HEK293 (cell line): ENCODE measurements at regions not wholly inside any gene's neighbourhood (a gene's known extent, or its start where the extent isn't known, plus 50 kb on each side); places are given as distances from the start of the nearest gene placed in this dataset.

Source experiments
- CTCF ChIA-PET: fragments of 350-600 bp; formaldehyde crosslinking; extraction: SDS; loops from one replicate; lab custom pipeline; 2021; ENCODE audit warnings: antibody characterized with exemption; lab: Yijun Ruan, JAX
- POLR2A ChIA-PET: fragments of 300-600 bp; formaldehyde crosslinking; extraction: SDS; loops from one replicate; lab custom pipeline; 2020; ENCODE audit warnings: antibody characterized with exemption, inconsistent platforms; lab: Yijun Ruan, JAX
- H3K27ac ChIP-seq: fragments of 200-500 bp; sonication (Bioruptor generic); 2 replicates; pipeline ENCODE4 v1.5.1; 2014; ENCODE audit warnings: low read depth, low read length, control low read depth, inconsistent platforms; ENCODE audit errors: extremely low read depth
- H3K36me3 ChIP-seq, 2 experiments: fragments of 200-500 bp in 1 of 2; sonication (Bioruptor generic) in 1 of 2; 1 replicate in 1 of 2; 2 replicates in 1 of 2; pipeline ENCODE4 v1.5.1; 2014 to 2017; ENCODE audit warnings: inconsistent platforms in 2 of 2, low read length in 2 of 2; ENCODE audit not compliant: control insufficient read depth in 2 of 2, insufficient read depth in 1 of 2
- H3K4me1 ChIP-seq: fragments of 200-500 bp; sonication (Bioruptor generic); 2 replicates; pipeline ENCODE4 v1.5.1; 2014; ENCODE audit warnings: mild to moderate bottlenecking, low read length, inconsistent platforms; ENCODE audit not compliant: control insufficient read depth, insufficient read depth
- H3K4me3 ChIP-seq: 2 replicates; pipeline ENCODE4 v1.5.1; 2011; ENCODE audit warnings: low read depth, mild to moderate bottlenecking, control low read depth, low read length, moderate library complexity
- H3K9me3 ChIP-seq: fragments of 200-500 bp; sonication (Bioruptor generic); 2 replicates; pipeline ENCODE4 v1.5.1; 2014; ENCODE audit warnings: low read depth, low read length, inconsistent platforms; ENCODE audit not compliant: control insufficient read depth, insufficient read depth
- AEBP2 ChIP-seq: fragments of 450-650 bp; formaldehyde crosslinking; IDR thresholded peaks from 2 replicates; pipeline ENCODE4 v1.5.1; 2016; ENCODE audit warnings: missing biosample characterization, missing genetic modification characterization, borderline replicate concordance
- HOXD13 ChIP-seq: sonication (generic); formaldehyde crosslinking; IDR thresholded peaks from 2 replicates; pipeline ENCODE4 v1.8.0; 2022; ENCODE audit warnings: missing genetic modification reagents, borderline replicate concordance
- MZF1 ChIP-seq: fragments of 450-650 bp; formaldehyde crosslinking; IDR thresholded peaks from 2 replicates; pipeline ENCODE4 v1.5.1; 2017; ENCODE audit warnings: missing biosample characterization, missing genetic modification characterization, borderline replicate concordance
- OVOL3 ChIP-seq: fragments of 450-650 bp; formaldehyde crosslinking; IDR thresholded peaks from 2 replicates; pipeline ENCODE4 v1.5.1; 2016; ENCODE audit warnings: missing biosample characterization, missing genetic modification characterization
- REST ChIP-seq: fragments of 450-650 bp; formaldehyde crosslinking; IDR thresholded peaks from 2 replicates; pipeline ENCODE4 v1.5.1; 2016; ENCODE audit warnings: missing biosample characterization, missing genetic modification characterization
- SCRT2 ChIP-seq: fragments of 450-650 bp; formaldehyde crosslinking; IDR thresholded peaks from 2 replicates; pipeline ENCODE4 v1.5.1; 2016; ENCODE audit warnings: missing biosample characterization, missing genetic modification characterization
- TCF7L2 ChIP-seq: IDR thresholded peaks from 2 replicates; pipeline ENCODE4 v1.6.1; 2011; ENCODE audit warnings: low read depth, mild to moderate bottlenecking, inconsistent platforms, low read length, moderate library complexity, borderline replicate concordance
- ZFHX2 ChIP-seq: fragments of 450-650 bp; formaldehyde crosslinking; conservative IDR thresholded peaks from 2 replicates; pipeline ENCODE4 v1.5.1; 2016; ENCODE audit warnings: missing biosample characterization, missing genetic modification characterization
- ZFP69B ChIP-seq: fragments of 450-650 bp; formaldehyde crosslinking; IDR thresholded peaks from 2 replicates; pipeline ENCODE4 v1.5.1; 2016; ENCODE audit warnings: missing biosample characterization, missing genetic modification characterization
- ZNF140 ChIP-seq: fragments of 450-650 bp; formaldehyde crosslinking; IDR thresholded peaks from 2 replicates; pipeline ENCODE4 v1.5.1; 2016; ENCODE audit warnings: missing biosample characterization, missing genetic modification characterization
- ZNF148 ChIP-seq: fragments of 450-650 bp; formaldehyde crosslinking; IDR thresholded peaks from 2 replicates; pipeline ENCODE4 v1.5.0; 2017; ENCODE audit warnings: missing biosample characterization, missing genetic modification characterization, borderline replicate concordance
- ZNF221 ChIP-seq: fragments of 450-650 bp; formaldehyde crosslinking; IDR thresholded peaks from 2 replicates; pipeline ENCODE4 v1.5.1; 2017; ENCODE audit warnings: missing biosample characterization, missing genetic modification characterization, borderline replicate concordance
- ZNF26 ChIP-seq: fragments of 450-650 bp; formaldehyde crosslinking; IDR thresholded peaks from 2 replicates; pipeline ENCODE4 v1.5.1; 2016; ENCODE audit warnings: missing biosample characterization, missing genetic modification characterization
- ZNF335 ChIP-seq: fragments of 450-650 bp; formaldehyde crosslinking; conservative IDR thresholded peaks from 2 replicates; pipeline ENCODE4 v1.5.1; 2016; ENCODE audit warnings: missing biosample characterization, missing genetic modification characterization
- ZNF48 ChIP-seq: fragments of 450-650 bp; formaldehyde crosslinking; IDR thresholded peaks from 2 replicates; pipeline ENCODE4 v1.5.1; 2016; ENCODE audit warnings: missing biosample characterization, missing genetic modification characterization
- ZNF488 ChIP-seq: fragments of 450-650 bp; formaldehyde crosslinking; IDR thresholded peaks from 2 replicates; pipeline ENCODE4 v1.5.1; 2016; ENCODE audit warnings: missing biosample characterization, missing genetic modification characterization
- ZNF501 ChIP-seq: fragments of 450-650 bp; formaldehyde crosslinking; IDR thresholded peaks from 2 replicates; pipeline ENCODE4 v1.5.1; 2016; ENCODE audit warnings: missing biosample characterization, missing genetic modification characterization
- ZNF548 ChIP-seq: fragments of 450-650 bp; formaldehyde crosslinking; IDR thresholded peaks from 2 replicates; pipeline ENCODE4 v1.5.1; 2016; ENCODE audit warnings: missing biosample characterization, missing genetic modification characterization
- ZNF560 ChIP-seq: fragments of 450-650 bp; formaldehyde crosslinking; IDR thresholded peaks from 2 replicates; pipeline ENCODE4 v1.5.1; 2017; ENCODE audit warnings: missing biosample characterization, missing genetic modification characterization, borderline replicate concordance
- ZNF571 ChIP-seq: fragments of 450-650 bp; formaldehyde crosslinking; IDR thresholded peaks from 2 replicates; pipeline ENCODE4 v1.5.0; 2017; ENCODE audit warnings: missing biosample characterization, missing genetic modification characterization
- ZNF600 ChIP-seq: fragments of 450-650 bp; formaldehyde crosslinking; IDR thresholded peaks from 2 replicates; pipeline ENCODE4 v1.5.1; 2016; ENCODE audit warnings: missing biosample characterization, missing genetic modification characterization
- ZNF629 ChIP-seq: fragments of 450-650 bp; formaldehyde crosslinking; IDR thresholded peaks from 2 replicates; pipeline ENCODE4 v1.5.1; 2017; ENCODE audit warnings: missing biosample characterization, missing genetic modification characterization
- ZNF639 ChIP-seq: fragments of 450-650 bp; formaldehyde crosslinking; IDR thresholded peaks from 2 replicates; pipeline ENCODE4 v1.5.1; 2016; ENCODE audit warnings: missing biosample characterization, missing genetic modification characterization
- ZNF660 ChIP-seq: fragments of 450-650 bp; IDR thresholded peaks from 2 replicates; pipeline ENCODE4 v1.5.1; 2018; ENCODE audit warnings: missing biosample characterization, mild to moderate bottlenecking, missing genetic modification characterization
- ZNF670 ChIP-seq: fragments of 450-650 bp; formaldehyde crosslinking; IDR thresholded peaks from 2 replicates; pipeline ENCODE4 v1.5.1; 2016; ENCODE audit warnings: missing biosample characterization, missing genetic modification characterization, low read depth

- TF ChIP-seq ZNF629 (tag by site-specific recombination) (no peak), ZNF140 (tag by site-specific recombination) (no peak), HOXD13 (CRISPR knock-in tag) (no peak), ZNF571 (no peak), OVOL3 (tag by site-specific recombination) (no peak), ZNF488 (no peak), TCF7L2 (no peak), ZNF639 (tag by site-specific recombination) (no peak), ZNF148 (tag by site-specific recombination) (no peak), ZNF600 (no peak)
Measured at GRCh38 chr1:165014753-165015152, 341.8 kb downstream of the LMX1A start (continued).

- TF ChIP-seq ZNF335 (tag by site-specific recombination) (no peak), ZNF560 (tag by site-specific recombination) (no peak), ZNF629 (tag by site-specific recombination) (no peak), ZNF548 (tag by site-specific recombination) (no peak), ZNF501 (no peak), AEBP2 (tag by site-specific recombination) (no peak), SCRT2 (tag by site-specific recombination) (no peak), ZNF670 (tag by site-specific recombination) (no peak), ZNF48 (tag by site-specific recombination) (no peak), REST (tag by site-specific recombination) (no peak), ZNF26 (tag by site-specific recombination) (no peak), ZNF660 (tag by site-specific recombination) (no peak), MZF1 (tag by site-specific recombination) (no peak), ZFP69B (tag by site-specific recombination) (no peak), ZFHX2 (no peak), ZNF221 (tag by site-specific recombination) (no peak)
- H3K4me1 ChIP-seq = no peaks in the 10 kb centered on the region
- H3K9me3 ChIP-seq = no peaks in the 10 kb centered on the region
- no peak overlapping the region for H3K4me3 ChIP-seq
- no peak overlapping the region for H3K27ac ChIP-seq
- POLR2A ChIA-PET = no interaction called here
- H3K36me3 ChIP-seq = no peaks in the 10 kb centered on the region
- CTCF ChIA-PET = no interaction called here
Measured at GRCh38 chr1:165011991-165012531, 344.5 kb downstream of the LMX1A start.
